ENCODE measurements at regions not wholly inside any gene's neighbourhood (a gene's known extent, or its start where the extent isn't known, plus 50 kb on each side); places are given as distances from the start of the nearest gene placed in this dataset.
"Not testable (repeated sequence)": the region's sequence is repeated elsewhere in the genome, so short reads cannot be mapped to it uniquely, and the experiment has no call there.

GRCh38 chr3:87795701-87796100, 263.1 kb downstream of the CGGBP1 start:
- H3K4me3 ChIP-seq (ENCODE audit: low read depth, low read length) = no peak overlapping the region
- no peak for TF ChIP-seq CTCF (IDR thresholded peaks at IDR 0.05; ENCODE audit: insufficient read depth, low read length, poor library complexity, severe bottlenecking)
- peaks cover 13% of the 10 kb centered on the region for H3K27me3 ChIP-seq (ENCODE audit: control insufficient read depth, insufficient read depth, low read length)
- H3K36me3 ChIP-seq (ENCODE audit: control insufficient read depth, insufficient read depth, low read length) = no peaks in the 10 kb centered on the region
- DNase-seq (ENCODE audit: low read depth) = no peak

GRCh38 chr3:87793337-87793877, 265.4 kb downstream of the CGGBP1 start:
- Histone ChIP-seq H3K4me3 (ENCODE audit: low read depth, low read length) (peak overlapping the region; percentile 35), H3K27me3 (ENCODE audit: control insufficient read depth, insufficient read depth, low read length) (peaks cover 13% of the 10 kb centered on the region), H3K36me3 (ENCODE audit: control insufficient read depth, insufficient read depth, low read length) (no peaks in the 10 kb centered on the region)
- DNase-seq (ENCODE audit: low read depth) = no peak
- no peak for TF ChIP-seq CTCF (IDR thresholded peaks at IDR 0.05; ENCODE audit: insufficient read depth, low read length, poor library complexity, severe bottlenecking)

- TF ChIP-seq CTCF (IDR thresholded peaks at IDR 0.05; ENCODE audit: insufficient read depth, low read length, poor library complexity, severe bottlenecking) = no peak
- peaks cover 13% of the 10 kb centered on the region for H3K27me3 ChIP-seq (ENCODE audit: control insufficient read depth, insufficient read depth, low read length)
- H3K4me3 ChIP-seq (ENCODE audit: low read depth, low read length) = peak within 1 kb of the TSS; percentile 35
- H3K36me3 ChIP-seq (ENCODE audit: control insufficient read depth, insufficient read depth, low read length) = no peaks in the 10 kb centered on the region
- DNase-seq (ENCODE audit: low read depth) = no peak
These were observed 266.1 kb downstream of the CGGBP1 start, which contains the start of gene HTR1F for GRCh38 chr3:87792534-87793336. HTR1F (plus strand) TSS chr3:87792706.

GRCh38 chr3:87792198-87792533, 266.6 kb downstream of the CGGBP1 start:
- H3K4me3 ChIP-seq (ENCODE audit: low read depth, low read length) = peak overlapping the region; percentile 35
- no peak for TF ChIP-seq CTCF (IDR thresholded peaks at IDR 0.05; ENCODE audit: insufficient read depth, low read length, poor library complexity, severe bottlenecking)
- DNase-seq (ENCODE audit: low read depth) = no peak
- H3K27me3 ChIP-seq (ENCODE audit: control insufficient read depth, insufficient read depth, low read length) = peaks cover 13% of the 10 kb centered on the region
- no peaks in the 10 kb centered on the region for H3K36me3 ChIP-seq (ENCODE audit: control insufficient read depth, insufficient read depth, low read length)

GRCh38 chr3:87791248-87792027, 267.4 kb downstream of the CGGBP1 start:
- no peaks in the 10 kb centered on the region for H3K36me3 ChIP-seq (ENCODE audit: control insufficient read depth, insufficient read depth, low read length)
- peaks cover 13% of the 10 kb centered on the region for H3K27me3 ChIP-seq (ENCODE audit: control insufficient read depth, insufficient read depth, low read length)
- TF ChIP-seq CTCF (IDR thresholded peaks at IDR 0.05; ENCODE audit: insufficient read depth, low read length, poor library complexity, severe bottlenecking) = no peak
- H3K4me3 ChIP-seq (ENCODE audit: low read depth, low read length) = no peak overlapping the region
- DNase-seq (ENCODE audit: low read depth) = no peak

GRCh38 chr3:87789049-87789448, 269.8 kb downstream of the CGGBP1 start:
- DNase-seq (ENCODE audit: low read depth); H3K4me3 ChIP-seq (ENCODE audit: low read depth, low read length); H3K36me3 ChIP-seq (ENCODE audit: control insufficient read depth, insufficient read depth, low read length): not testable (repeated sequence)
- H3K27me3 ChIP-seq (ENCODE audit: control insufficient read depth, insufficient read depth, low read length) = peaks cover 12% of the 10 kb centered on the region

Data from kidney epithelial cell (primary cell).